HCT116 (cell line): ENCODE measurements at regions not wholly inside any gene's neighbourhood (a gene's known extent, or its start where the extent isn't known, plus 50 kb on each side); places are given as distances from the start of the nearest gene placed in this dataset.

Experiments
- EZH2 ChIP-seq: fragments of 200-600 bp; sonication (generic); IDR thresholded peaks from 2 replicates; pipeline ENCODE4 v1.6.1; 2017; ENCODE audit warnings: antibody characterized with exemption, mixed run types
- POLR2AphosphoS5 ChIP-seq: IDR thresholded peaks from 2 replicates; pipeline ENCODE4 v1.6.1; 2011; ENCODE audit warnings: mild to moderate bottlenecking, low read depth, low read length, moderate library complexity
- TF ChIP-seq, protein P1 (sequence below), 3 experiments: fragments of 200-600 bp in 1 of 3; sonication (generic) in 1 of 3; IDR thresholded peaks in 2 of 3; conservative IDR thresholded peaks in 1 of 3; 2 replicates each; pipeline ENCODE4 v1.5.1; 2012 to 2017; ENCODE audit warnings: low read depth in 2 of 3, low read length in 2 of 3, antibody characterized with exemption in 1 of 3, borderline replicate concordance in 1 of 3, control low read depth in 1 of 3, mild to moderate bottlenecking in 1 of 3, mixed read lengths in 1 of 3, mixed run types in 1 of 3, moderate library complexity in 1 of 3; ENCODE audit not compliant: insufficient read depth in 1 of 3

GRCh38 chr13:50208826-50209335 lies 193.6 kb downstream of the KCNRG start:
- TF ChIP-seq, protein P1, sequence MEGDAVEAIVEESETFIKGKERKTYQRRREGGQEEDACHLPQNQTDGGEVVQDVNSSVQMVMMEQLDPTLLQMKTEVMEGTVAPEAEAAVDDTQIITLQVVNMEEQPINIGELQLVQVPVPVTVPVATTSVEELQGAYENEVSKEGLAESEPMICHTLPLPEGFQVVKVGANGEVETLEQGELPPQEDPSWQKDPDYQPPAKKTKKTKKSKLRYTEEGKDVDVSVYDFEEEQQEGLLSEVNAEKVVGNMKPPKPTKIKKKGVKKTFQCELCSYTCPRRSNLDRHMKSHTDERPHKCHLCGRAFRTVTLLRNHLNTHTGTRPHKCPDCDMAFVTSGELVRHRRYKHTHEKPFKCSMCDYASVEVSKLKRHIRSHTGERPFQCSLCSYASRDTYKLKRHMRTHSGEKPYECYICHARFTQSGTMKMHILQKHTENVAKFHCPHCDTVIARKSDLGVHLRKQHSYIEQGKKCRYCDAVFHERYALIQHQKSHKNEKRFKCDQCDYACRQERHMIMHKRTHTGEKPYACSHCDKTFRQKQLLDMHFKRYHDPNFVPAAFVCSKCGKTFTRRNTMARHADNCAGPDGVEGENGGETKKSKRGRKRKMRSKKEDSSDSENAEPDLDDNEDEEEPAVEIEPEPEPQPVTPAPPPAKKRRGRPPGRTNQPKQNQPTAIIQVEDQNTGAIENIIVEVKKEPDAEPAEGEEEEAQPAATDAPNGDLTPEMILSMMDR (IDR thresholded peaks at IDR 0.05 in 2 of 3, conservative IDR thresholded peaks at IDR 0.05 in 1 of 3; ENCODE audit: borderline replicate concordance in 1 of 3, insufficient read depth in 1 of 3, low read depth in 2 of 3, low read length in 2 of 3): no peak
- TF ChIP-seq EZH2 (no peak), POLR2AphosphoS5 (no peak)
